K562 (cell line): ENCODE measurements at regions not wholly inside any gene's neighbourhood (a gene's known extent, or its start where the extent isn't known, plus 50 kb on each side); places are given as distances from the start of the nearest gene placed in this dataset.

Experiments used
- CREB3L1 ChIP-seq: fragments of 450-650 bp; IDR thresholded peaks from 2 replicates; pipeline ENCODE4 v1.6.1; 2014; ENCODE audit warnings: low read depth, mild to moderate bottlenecking, moderate library complexity, borderline replicate concordance
- ESRRB ChIP-seq: fragments of 250-450 bp; sonication (Bioruptor Pico); IDR thresholded peaks from 2 replicates; pipeline ENCODE4 v1.5.0; 2020; ENCODE audit warnings: mild to moderate bottlenecking, moderate library complexity, borderline replicate concordance
- FOXJ2 ChIP-seq: fragments of 200-800 bp; sonication (Bioruptor generic); IDR thresholded peaks from 2 replicates; pipeline ENCODE4 v1.6.1; 2016; ENCODE audit warnings: missing genetic modification characterization, missing compliant biosample characterization
- FOXK2 ChIP-seq, 2 experiments: fragments of 450-650 bp; IDR thresholded peaks in 1 of 2; conservative IDR thresholded peaks in 1 of 2; 2 replicates each; pipeline ENCODE4 v1.6.1; 2016; ENCODE audit warnings: low read depth in 2 of 2, mild to moderate bottlenecking in 1 of 2
- GTF2A2 ChIP-seq: IDR thresholded peaks from 2 replicates; pipeline ENCODE4 v1.6.1; 2016; ENCODE audit warnings: mild to moderate bottlenecking, missing genetic modification characterization, missing compliant biosample characterization
- HNRNPUL1 ChIP-seq: fragments of 200-400 bp; formaldehyde crosslinking; IDR thresholded peaks from 2 replicates; pipeline ENCODE4 v1.6.1; 2017; ENCODE audit warnings: low read length
- MED1 ChIP-seq: sonication (generic); formaldehyde crosslinking; IDR thresholded peaks from 2 replicates; pipeline ENCODE4 v1.8.1; 2023; ENCODE audit warnings: missing genetic modification reagents, borderline replicate concordance
- MYBL2 ChIP-seq, 2 experiments: fragments of 450-650 bp in 1 of 2; sonication (generic) in 1 of 2; formaldehyde crosslinking in 1 of 2; IDR thresholded peaks; 2 replicates each; pipeline versions ENCODE4 v1.6.1 to v1.8.1; 2017 to 2022; ENCODE audit warnings: borderline replicate concordance in 1 of 2, inconsistent platforms in 1 of 2, low read depth in 1 of 2, mild to moderate bottlenecking in 1 of 2, missing genetic modification reagents in 1 of 2, moderate library complexity in 1 of 2
- NELFE ChIP-seq: IDR thresholded peaks from 2 replicates; pipeline ENCODE4 v1.6.1; 2011; ENCODE audit warnings: mild to moderate bottlenecking; ENCODE audit not compliant: insufficient read depth, insufficient read length
- NFE2 ChIP-seq: IDR thresholded peaks from 2 replicates; pipeline ENCODE4 v1.6.1; 2014; ENCODE audit warnings: antibody characterized with exemption, low read depth
- PTTG1 ChIP-seq: fragments of 450-650 bp; IDR thresholded peaks from 2 replicates; pipeline ENCODE4 v1.6.1; 2016; ENCODE audit warnings: low read depth, mild to moderate bottlenecking, missing genetic modification characterization, missing compliant biosample characterization
- RBFOX2 ChIP-seq: fragments of 200-400 bp; formaldehyde crosslinking; IDR thresholded peaks from 2 replicates; pipeline ENCODE4 v1.6.1; 2017; ENCODE audit warnings: low read depth, mild to moderate bottlenecking, low read length, moderate library complexity
- SIN3B ChIP-seq: fragments of 450-650 bp; IDR thresholded peaks from 2 replicates; pipeline ENCODE4 v1.6.1; 2017; ENCODE audit warnings: low read depth, mild to moderate bottlenecking, moderate library complexity
- SLC30A9 ChIP-seq: fragments of 250-450 bp; sonication (Bioruptor Pico); IDR thresholded peaks from 2 replicates; pipeline ENCODE4 v1.8.0; 2022; ENCODE audit warnings: mild to moderate bottlenecking, moderate library complexity
- SMARCC2 ChIP-seq: fragments of 450-650 bp; IDR thresholded peaks from 2 replicates; pipeline ENCODE4 v1.6.1; 2017; ENCODE audit warnings: antibody characterized with exemption, moderate library complexity, mild to moderate bottlenecking, low read depth
- SMARCE1 ChIP-seq: fragments of 450-650 bp; IDR thresholded peaks from 2 replicates; pipeline ENCODE4 v1.7.1; 2016; ENCODE audit warnings: mild to moderate bottlenecking
- TBL1XR1 ChIP-seq, 2 experiments: IDR thresholded peaks; 2 replicates each; pipeline ENCODE4 v1.6.1; 2012; ENCODE audit warnings: improper control_type of control experiment in 2 of 2, low read length in 2 of 2, mild to moderate bottlenecking in 1 of 2
- THRAP3 ChIP-seq: fragments of 450-650 bp; IDR thresholded peaks from 2 replicates; pipeline ENCODE4 v1.6.1; 2016; ENCODE audit warnings: mild to moderate bottlenecking, inconsistent platforms, borderline replicate concordance
- XRCC5 ChIP-seq: fragments of 200-400 bp; formaldehyde crosslinking; IDR thresholded peaks from 2 replicates; pipeline ENCODE4 v1.6.1; 2017; ENCODE audit warnings: low read depth, mild to moderate bottlenecking, low read length
- ZBTB26 ChIP-seq: fragments of 450-650 bp; formaldehyde crosslinking; IDR thresholded peaks from 2 replicates; pipeline ENCODE4 v1.4.0; 2022; ENCODE audit warnings: missing genetic modification characterization
- ZFP1 ChIP-seq: fragments of 450-650 bp; formaldehyde crosslinking; IDR thresholded peaks from 2 replicates; pipeline ENCODE4 v1.4.0; 2020; ENCODE audit warnings: mild to moderate bottlenecking, mixed read lengths
- ZNF133 ChIP-seq: fragments of 250-450 bp; sonication (Bioruptor Pico); IDR thresholded peaks from 2 replicates; pipeline ENCODE4 v1.4.0; 2020; ENCODE audit warnings: mild to moderate bottlenecking
- ZNF431 ChIP-seq: sonication (generic); formaldehyde crosslinking; IDR thresholded peaks from 2 replicates; pipeline ENCODE4 v1.8.0; 2022; ENCODE audit warnings: mild to moderate bottlenecking, missing genetic modification reagents
- ZNF444 ChIP-seq: fragments of 250-450 bp; sonication (Bioruptor Pico); IDR thresholded peaks from 2 replicates; pipeline ENCODE4 v1.4.0; 2020; ENCODE audit warnings: mild to moderate bottlenecking, moderate library complexity
- ZNF57 ChIP-seq: fragments of 450-650 bp; formaldehyde crosslinking; IDR thresholded peaks from 2 replicates; pipeline ENCODE4 v1.4.0; 2020; ENCODE audit warnings: mild to moderate bottlenecking, moderate library complexity
- ZNF584 ChIP-seq: fragments of 200-800 bp; sonication (Bioruptor generic); IDR thresholded peaks from 2 replicates; pipeline ENCODE4 v1.6.1; 2016; ENCODE audit warnings: low read depth, mild to moderate bottlenecking, missing genetic modification characterization, missing compliant biosample characterization
- ZNF639 ChIP-seq, 2 experiments: fragments of 200-800 bp in 1 of 2; sonication (Bioruptor generic) in 1 of 2; sonication (generic) in 1 of 2; formaldehyde crosslinking in 1 of 2; IDR thresholded peaks in 1 of 2; conservative IDR thresholded peaks in 1 of 2; 2 replicates each; pipeline versions ENCODE4 v1.5.0 to v1.6.1; 2016 to 2020; ENCODE audit warnings: missing compliant biosample characterization in 1 of 2, missing genetic modification characterization in 1 of 2, missing genetic modification reagents in 1 of 2
- ZNF695 ChIP-seq: fragments of 450-650 bp; formaldehyde crosslinking; IDR thresholded peaks from 2 replicates; pipeline ENCODE4 v1.4.0; 2020; ENCODE audit warnings: mild to moderate bottlenecking, moderate library complexity

- TF ChIP-seq ZBTB26 (CRISPR knock-in tag) (no peak), NELFE (no peak), ZNF444 (CRISPR knock-in tag) (no peak), ZNF57 (CRISPR knock-in tag) (no peak), ZNF133 (CRISPR knock-in tag) (no peak), ZNF431 (CRISPR knock-in tag) (no peak), MYBL2 (IDR thresholded peaks at IDR 0.05; ENCODE audit: low read depth) (no peak), MYBL2 (CRISPR knock-in tag; IDR thresholded peaks at IDR 0.05; ENCODE audit: borderline replicate concordance) (no peak), SMARCC2 (no peak), ZNF639 (CRISPR knock-in tag; conservative IDR thresholded peaks at IDR 0.05 in 1 of 2, IDR thresholded peaks at IDR 0.05 in 1 of 2) (no peak), PTTG1 (tag) (no peak), ZNF695 (CRISPR knock-in tag) (no peak), NFE2 (peak; percentile 67), XRCC5 (no peak), CREB3L1 (no peak), ZFP1 (no peak), SIN3B (no peak), TBL1XR1 (IDR thresholded peaks at IDR 0.05; ENCODE audit: low read length in 2 of 2) (0 out of 4 replicates have a peak, but pooled peaks of 1 of the 2 experiments have one; percentile 31), HNRNPUL1 (no peak), GTF2A2 (no peak), THRAP3 (no peak), FOXK2 (conservative IDR thresholded peaks at IDR 0.05 in 1 of 2, IDR thresholded peaks at IDR 0.05 in 1 of 2; ENCODE audit: low read depth in 2 of 2) (no peak), FOXJ2 (tag) (no peak), RBFOX2 (no peak), SMARCE1 (peak; percentile 36; the same call in 1 of the 2 replicates), SLC30A9 (CRISPR knock-in tag) (no peak), ZNF584 (CRISPR knock-in tag) (no peak), ESRRB (CRISPR knock-in tag) (no peak), MED1 (CRISPR knock-in tag) (no peak)
These were observed 167.2 kb upstream of the SERTAD2 start (continued) for GRCh38 chr2:64820901-64821300.
